Upper lobe of left lung (tissue), 6 donors: ENCODE measurements at regions not wholly inside any gene's neighbourhood (a gene's known extent, or its start where the extent isn't known, plus 50 kb on each side); places are given as distances from the start of the nearest gene placed in this dataset.

ENCODE experiments used
- ATAC-seq, 2 donors: fragments of 200-7000 bp; cut with Tn5 transposase; one replicate each; pipeline ENCODE4 v1.9.1; 2022; ENCODE audit warnings: mild to moderate bottlenecking in 2 of 2, moderate library complexity in 2 of 2; ENCODE audit not compliant: low FRiP score in 2 of 2
- DNase-seq, 2 donors: peaks; one replicate each; pipeline ENCODE4 v3.0.0-alpha.2; 2019 to 2020
- H3K27ac ChIP-seq, 4 donors: fragments of 200-600 bp; sonication (generic); one replicate each; pipeline ENCODE4 v1.5.1; 2016 to 2019
- H3K27me3 ChIP-seq, 4 donors: fragments of 200-600 bp; sonication (generic); one replicate each; pipeline ENCODE4 v1.5.1; 2017 to 2019
- H3K36me3 ChIP-seq, 4 donors: fragments of 200-600 bp; sonication (generic); one replicate each; pipeline ENCODE4 v1.5.1; 2016 to 2019
- H3K4me1 ChIP-seq, 4 donors: fragments of 200-600 bp; sonication (generic); one replicate each; pipeline ENCODE4 v1.5.1; 2018 to 2019
- H3K4me3 ChIP-seq, 4 donors: fragments of 200-600 bp; sonication (generic); one replicate each; pipeline ENCODE4 v1.5.1; 2017 to 2019; ENCODE audit warnings: mild to moderate bottlenecking in 2 of 4, moderate library complexity in 1 of 4
- H3K9me3 ChIP-seq, 4 donors: fragments of 200-600 bp; sonication (generic); one replicate each; pipeline ENCODE4 v1.5.1; 2018 to 2019
- CTCF ChIP-seq, 6 experiments: fragments of 450-650 bp in 4 of 6; fragments of 200-600 bp in 2 of 6; sonication (generic) in 2 of 6; IDR thresholded peaks; one replicate each; pipeline ENCODE4 v1.5.1; 2016 to 2019; ENCODE audit warnings: antibody characterized with exemption in 6 of 6
- EP300 ChIP-seq, 4 donors: sonication (generic); formaldehyde crosslinking; IDR thresholded peaks; one replicate each; pipeline ENCODE4 v1.5.1; 2017; ENCODE audit warnings: antibody characterized with exemption in 4 of 4, control low read depth in 2 of 4
- POLR2A ChIP-seq, 4 donors: fragments of 450-650 bp; IDR thresholded peaks; one replicate each; pipeline ENCODE4 v1.5.1; 2016 to 2017; ENCODE audit warnings: antibody characterized with exemption in 4 of 4, mild to moderate bottlenecking in 2 of 4
- POLR2AphosphoS5 ChIP-seq, 2 donors: sonication (generic); formaldehyde crosslinking; IDR thresholded peaks; one replicate each; pipeline ENCODE4 v1.5.1; 2017; ENCODE audit warnings: antibody characterized with exemption in 2 of 2
- WGBS, 2 donors: methylation state at CpG; one replicate each; pipeline ENCODE4 v1.1.5; 2017 to 2018; 5-methylcytosine and 5-hydroxymethylcytosine counted together
- donor health status: DM: no; HTN: no; CAD: no; lungs with moderate emphysema.
- donor health status: DM: no; HTN: yes; CAD: no; lungs with severe emphysema.

GRCh38 chr1:193654951-193655735 is 468.7 kb upstream of the B3GALT2 start:
- WGBS, 2 donors = 60 to 77% methylated on average over 2 of the region's 2 CpGs
- TF ChIP-seq CTCF (IDR thresholded peaks at IDR 0.05) (no peak), EP300 (IDR thresholded peaks at IDR 0.05) (no peak), POLR2AphosphoS5 (IDR thresholded peaks at IDR 0.05) (no peak), POLR2A (IDR thresholded peaks at IDR 0.05) (no peak)
- no peak overlapping the region for H3K27ac ChIP-seq
- DNase-seq (no peak), ATAC-seq (no peak)
- peaks cover 0 to 15% (median 1%) of the 10 kb centered on the region in 4 donors for H3K9me3 ChIP-seq
- no peaks in the 10 kb centered on the region for H3K36me3 ChIP-seq
- H3K4me1 ChIP-seq = peaks cover 0 to 8% (median 5%) of the 10 kb centered on the region in 4 donors
- no peak overlapping the region for H3K4me3 ChIP-seq
- no peaks in the 10 kb centered on the region for H3K27me3 ChIP-seq

- 64 to 90% methylated on average over 3 of the region's 3 CpGs for WGBS, 2 donors
- TF ChIP-seq EP300 (IDR thresholded peaks at IDR 0.05) (no peak), POLR2AphosphoS5 (IDR thresholded peaks at IDR 0.05) (no peak), POLR2A (IDR thresholded peaks at IDR 0.05) (no peak), CTCF (IDR thresholded peaks at IDR 0.05) (no peak)
- no peaks in the 10 kb centered on the region for H3K36me3 ChIP-seq
- H3K9me3 ChIP-seq = peaks cover 0 to 11% (median 1%) of the 10 kb centered on the region in 4 donors
- no peak overlapping the region for H3K4me3 ChIP-seq
- H3K27me3 ChIP-seq = no peaks in the 10 kb centered on the region
- ATAC-seq (no peak), DNase-seq (no peak)
- H3K27ac ChIP-seq = no peak overlapping the region
- no peaks in the 10 kb centered on the region for H3K4me1 ChIP-seq
These were observed 463.2 kb upstream of the B3GALT2 start for GRCh38 chr1:193649587-193649986.

DNA sequence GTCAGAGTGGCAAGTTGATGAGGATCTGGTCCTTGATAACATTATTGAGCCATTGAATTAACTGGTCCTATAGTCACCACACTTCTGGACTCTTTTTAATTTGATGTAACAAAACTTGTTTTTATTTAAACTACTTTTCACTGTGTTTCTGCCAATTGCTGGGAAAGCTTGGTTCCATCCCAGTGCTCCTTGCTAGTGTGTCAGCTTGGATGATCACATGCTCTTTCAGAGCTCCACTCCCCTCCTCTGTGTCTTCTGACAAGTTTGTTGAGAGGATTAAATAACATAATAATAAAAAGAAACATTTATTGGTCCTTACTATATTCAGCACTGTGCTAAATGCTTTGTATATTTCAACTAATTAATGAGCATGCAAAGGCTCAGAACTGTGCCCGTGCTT is 448.5 kb upstream of the B3GALT2 start:
- Histone ChIP-seq H3K4me1 (no peaks in the 10 kb centered on the region), H3K4me3 (no peak overlapping the region), H3K36me3 (no peaks in the 10 kb centered on the region), H3K27me3 (no peaks in the 10 kb centered on the region), H3K27ac (no peak overlapping the region), H3K9me3 (no peaks in the 10 kb centered on the region)
- no peak for DNase-seq
- WGBS, 2 donors = 85 to 100% methylated on average over 1 of the region's 1 CpG
- TF ChIP-seq EP300 (IDR thresholded peaks at IDR 0.05) (no peak), CTCF (IDR thresholded peaks at IDR 0.05) (no peak), POLR2AphosphoS5 (IDR thresholded peaks at IDR 0.05) (no peak), POLR2A (IDR thresholded peaks at IDR 0.05) (no peak)
- ATAC-seq = no peak

GRCh38 chr1:193634470-193634869 is 448.1 kb upstream of the B3GALT2 start:
- Histone ChIP-seq H3K36me3 (no peaks in the 10 kb centered on the region), H3K9me3 (no peaks in the 10 kb centered on the region), H3K27ac (no peak overlapping the region), H3K4me1 (no peaks in the 10 kb centered on the region), H3K4me3 (no peak overlapping the region), H3K27me3 (no peaks in the 10 kb centered on the region)
- TF ChIP-seq POLR2AphosphoS5 (IDR thresholded peaks at IDR 0.05) = no peak
- TF ChIP-seq POLR2A (IDR thresholded peaks at IDR 0.05) = no peak
- TF ChIP-seq CTCF (IDR thresholded peaks at IDR 0.05) = no peak
- no peak for TF ChIP-seq EP300 (IDR thresholded peaks at IDR 0.05)
- 40 to 47% methylated on average over 2 of the region's 2 CpGs for WGBS, 2 donors
- DNase-seq (no peak), ATAC-seq (no peak)

GRCh38 chr1:193633991-193634390 is 447.6 kb upstream of the B3GALT2 start:
- Histone ChIP-seq H3K36me3 (no peaks in the 10 kb centered on the region), H3K4me3 (no peak overlapping the region), H3K27ac (no peak overlapping the region), H3K27me3 (no peaks in the 10 kb centered on the region), H3K9me3 (no peaks in the 10 kb centered on the region), H3K4me1 (no peaks in the 10 kb centered on the region)
- 36 to 73% methylated on average over 2 of the region's 2 CpGs for WGBS, 2 donors
- no peak for DNase-seq
- no peak for TF ChIP-seq CTCF (IDR thresholded peaks at IDR 0.05)
- TF ChIP-seq POLR2A (IDR thresholded peaks at IDR 0.05) = no peak
- TF ChIP-seq EP300 (IDR thresholded peaks at IDR 0.05) = no peak
- TF ChIP-seq POLR2AphosphoS5 (IDR thresholded peaks at IDR 0.05) = no peak
- ATAC-seq = no peak
